Spleen (tissue), 7 donors: ENCODE measurements at regions not wholly inside any gene's neighbourhood (a gene's known extent, or its start where the extent isn't known, plus 50 kb on each side); places are given as distances from the start of the nearest gene placed in this dataset.

ENCODE experiments used
- POLR2A ChIP-seq, 3 donors: fragments of 450-650 bp; IDR thresholded peaks; one replicate each; pipeline ENCODE4 v1.5.1; 2017; ENCODE audit warnings: antibody characterized with exemption in 3 of 3, mild to moderate bottlenecking in 1 of 3
- POLR2AphosphoS5 ChIP-seq, 3 donors: sonication (generic); formaldehyde crosslinking; IDR thresholded peaks; one replicate each; pipeline ENCODE4 v1.5.1; 2017; ENCODE audit warnings: antibody characterized with exemption in 3 of 3
- TF ChIP-seq, protein P1 (sequence below), 11 experiments: fragments of 200-600 bp in 7 of 11; fragments of 450-650 bp in 4 of 11; sonication (generic) in 4 of 11; IDR thresholded peaks in 8 of 11; conservative IDR thresholded peaks in 3 of 11; 1 replicate in 7 of 11; 2 replicates in 4 of 11; pipeline versions ENCODE4 v1.4.0 to v1.8.0; 2016 to 2021; ENCODE audit warnings: antibody characterized with exemption in 11 of 11, inconsistent platforms in 4 of 11, mild to moderate bottlenecking in 1 of 11
- donor health status: DM: no; HTN: no; CAD: no; lungs with moderate emphysema.
- donor health status: DM: no; HTN: no; CAD: no.
- donor health status: DM: no; HTN: no; CAD: no.

DNA sequence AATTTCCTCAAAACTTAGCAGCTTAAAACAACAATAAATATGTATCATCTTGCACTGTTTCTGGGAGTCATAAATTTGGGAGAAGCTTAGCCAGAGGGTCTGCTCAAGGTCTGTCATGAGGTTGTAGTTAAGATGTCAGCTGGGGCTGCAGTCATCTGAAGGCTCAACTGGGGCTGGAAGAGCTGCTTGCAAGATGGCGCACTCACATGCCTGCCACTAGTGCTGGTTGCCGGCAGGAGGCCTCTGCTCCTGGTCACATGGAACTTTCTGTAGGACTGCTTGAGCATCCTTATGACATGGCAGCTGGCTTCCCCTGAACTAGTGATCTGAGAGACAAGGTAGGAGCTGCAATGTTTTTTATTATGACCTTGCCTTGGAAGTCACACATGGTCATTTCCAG lies 215.5 kb upstream of the HAAO start:
- TF ChIP-seq, protein P1, sequence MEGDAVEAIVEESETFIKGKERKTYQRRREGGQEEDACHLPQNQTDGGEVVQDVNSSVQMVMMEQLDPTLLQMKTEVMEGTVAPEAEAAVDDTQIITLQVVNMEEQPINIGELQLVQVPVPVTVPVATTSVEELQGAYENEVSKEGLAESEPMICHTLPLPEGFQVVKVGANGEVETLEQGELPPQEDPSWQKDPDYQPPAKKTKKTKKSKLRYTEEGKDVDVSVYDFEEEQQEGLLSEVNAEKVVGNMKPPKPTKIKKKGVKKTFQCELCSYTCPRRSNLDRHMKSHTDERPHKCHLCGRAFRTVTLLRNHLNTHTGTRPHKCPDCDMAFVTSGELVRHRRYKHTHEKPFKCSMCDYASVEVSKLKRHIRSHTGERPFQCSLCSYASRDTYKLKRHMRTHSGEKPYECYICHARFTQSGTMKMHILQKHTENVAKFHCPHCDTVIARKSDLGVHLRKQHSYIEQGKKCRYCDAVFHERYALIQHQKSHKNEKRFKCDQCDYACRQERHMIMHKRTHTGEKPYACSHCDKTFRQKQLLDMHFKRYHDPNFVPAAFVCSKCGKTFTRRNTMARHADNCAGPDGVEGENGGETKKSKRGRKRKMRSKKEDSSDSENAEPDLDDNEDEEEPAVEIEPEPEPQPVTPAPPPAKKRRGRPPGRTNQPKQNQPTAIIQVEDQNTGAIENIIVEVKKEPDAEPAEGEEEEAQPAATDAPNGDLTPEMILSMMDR (IDR thresholded peaks at IDR 0.05 in 8 of 11, conservative IDR thresholded peaks at IDR 0.05 in 3 of 11): no peak
- no peak for TF ChIP-seq POLR2A (IDR thresholded peaks at IDR 0.05)
- TF ChIP-seq POLR2AphosphoS5 (IDR thresholded peaks at IDR 0.05): no peak
